Inflammatory macrophage treated with lipopolysaccharide for 4 hours (primary cell): ENCODE measurements at regions not wholly inside any gene's neighbourhood (a gene's known extent, or its start where the extent isn't known, plus 50 kb on each side); places are given as distances from the start of the nearest gene placed in this dataset.

ENCODE experiments used
- DNase-seq: peaks from one replicate; pipeline ENCODE4 v3.0.0-alpha.2; 2020

- DNase-seq, result no peak
Measured at GRCh38 chr11:40062616-40063015, 1396.8 kb downstream of the LRRC4C start.

GRCh38 chr11:40061221-40061620 lies 1398.2 kb downstream of the LRRC4C start:
- DNase-seq, result no peak

GRCh38 chr11:40054631-40055030 lies 1404.8 kb downstream of the LRRC4C start:
- no peak for DNase-seq

GRCh38 chr11:40045312-40045711 lies 1414.1 kb downstream of the LRRC4C start:
- DNase-seq, result no peak

GRCh38 chr11:40037005-40037404 lies 1422.4 kb downstream of the LRRC4C start:
- DNase-seq, result no peak

GRCh38 chr11:40032331-40032730 lies 1427.1 kb downstream of the LRRC4C start:
- DNase-seq, result no peak

- no peak for DNase-seq
Measured at GRCh38 chr11:40030867-40031266, 1428.6 kb downstream of the LRRC4C start.

GRCh38 chr11:40029391-40029790 lies 1430.1 kb downstream of the LRRC4C start:
- no peak for DNase-seq

GRCh38 chr11:40027720-40028119 lies 1431.7 kb downstream of the LRRC4C start:
- no peak for DNase-seq

- DNase-seq, result no peak
Measured at GRCh38 chr11:40023724-40024123, 1435.7 kb downstream of the LRRC4C start.

- no peak for DNase-seq
Measured at GRCh38 chr11:40010011-40010410, 1449.4 kb downstream of the LRRC4C start.

GRCh38 chr11:39992551-39992950 lies 1466.9 kb downstream of the LRRC4C start:
- no peak for DNase-seq

GRCh38 chr11:39990421-39990831 lies 1469.0 kb downstream of the LRRC4C start:
- DNase-seq, result no peak

- DNase-seq, result no peak
Measured at GRCh38 chr11:39975091-39975490, 1484.4 kb downstream of the LRRC4C start.

GRCh38 chr11:39972461-39972860 lies 1487.0 kb downstream of the LRRC4C start:
- DNase-seq, result no peak

GRCh38 chr11:39971938-39972337 lies 1487.5 kb downstream of the LRRC4C start:
- DNase-seq, result no peak

GRCh38 chr11:39968071-39968470 lies 1491.4 kb downstream of the LRRC4C start:
- no peak for DNase-seq

GRCh38 chr11:39965701-39966100 lies 1493.8 kb downstream of the LRRC4C start:
- DNase-seq, result no peak

- no peak for DNase-seq
Measured at GRCh38 chr11:39960206-39960605, 1499.2 kb downstream of the LRRC4C start.

GRCh38 chr11:39932966-39933365 lies 1526.5 kb downstream of the LRRC4C start:
- no peak for DNase-seq

GRCh38 chr11:39917256-39917655 lies 1542.2 kb downstream of the LRRC4C start:
- no peak for DNase-seq

- no peak for DNase-seq
Measured at GRCh38 chr11:39910087-39910486, 1549.4 kb downstream of the LRRC4C start.

GRCh38 chr11:39860931-39861330 lies 1598.5 kb downstream of the LRRC4C start:
- DNase-seq, result no peak

GRCh38 chr11:39817241-39817640 lies 1642.2 kb downstream of the LRRC4C start:
- DNase-seq, result no peak

- DNase-seq, result no peak
Measured at GRCh38 chr11:39810358-39810757, 1649.1 kb downstream of the LRRC4C start.

GRCh38 chr11:39809833-39810232 lies 1649.6 kb downstream of the LRRC4C start:
- DNase-seq, result no peak
